Adrenal gland (tissue), 5 donors: ENCODE measurements at regions not wholly inside any gene's neighbourhood (a gene's known extent, or its start where the extent isn't known, plus 50 kb on each side); places are given as distances from the start of the nearest gene placed in this dataset.

Source experiments
- POLR2A ChIP-seq, 2 donors: fragments of 450-650 bp; IDR thresholded peaks; one replicate each; pipeline ENCODE4 v1.6.1; 2017; ENCODE audit warnings: antibody characterized with exemption in 2 of 2, mild to moderate bottlenecking in 2 of 2, moderate library complexity in 1 of 2
- TF ChIP-seq, protein P1 (sequence below), 6 experiments: fragments of 450-650 bp in 4 of 6; fragments of 200-600 bp in 2 of 6; sonication (generic) in 1 of 6; IDR thresholded peaks; 1 replicate in 5 of 6; 2 replicates in 1 of 6; pipeline versions ENCODE4 v1.5.1 to v1.8.0; 2016 to 2021; ENCODE audit warnings: antibody characterized with exemption in 6 of 6, mild to moderate bottlenecking in 2 of 6, moderate library complexity in 1 of 6
- donor health status: DM: no; HTN: no; CAD: no.

DNA sequence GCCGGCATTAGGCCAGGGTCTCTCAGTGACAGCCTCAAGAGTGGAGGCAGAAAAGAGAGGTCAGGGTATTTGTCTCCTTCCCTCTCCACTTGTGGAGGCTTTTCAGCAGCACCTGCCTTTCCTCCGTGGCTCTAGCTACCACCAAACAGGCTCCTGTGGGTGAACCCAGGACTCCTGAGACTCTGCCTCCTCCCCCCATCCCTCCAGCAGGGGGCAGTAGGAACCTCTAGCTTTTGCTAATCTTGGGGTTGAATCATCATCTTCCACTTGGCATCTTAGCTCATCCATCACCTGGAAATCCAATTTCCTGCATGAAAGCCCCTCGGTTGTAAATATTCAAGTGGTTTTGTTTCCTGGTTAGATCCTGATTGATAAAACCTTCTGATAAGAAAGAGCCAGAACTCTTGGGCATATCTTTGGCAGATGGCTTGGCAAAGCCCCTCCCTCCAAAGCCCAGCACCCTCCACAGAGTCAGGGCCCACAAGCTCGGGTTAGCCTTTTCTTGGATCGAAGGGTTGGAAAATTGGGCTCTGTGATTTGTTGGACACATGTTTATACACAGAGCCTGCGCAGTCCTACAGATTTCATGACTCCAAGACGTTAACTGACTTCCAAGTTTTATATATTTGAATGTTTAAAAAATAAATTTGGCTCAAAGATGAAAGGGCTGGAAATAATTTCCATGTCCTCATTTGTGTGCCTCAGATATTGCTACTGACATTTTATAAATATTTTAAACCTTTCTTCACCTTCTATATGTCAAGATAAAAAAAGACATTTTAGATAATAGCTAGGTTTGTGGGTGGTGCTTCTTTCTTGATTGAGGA lies 322.1 kb downstream of the MAP2K4 start:
- TF ChIP-seq, protein P1, sequence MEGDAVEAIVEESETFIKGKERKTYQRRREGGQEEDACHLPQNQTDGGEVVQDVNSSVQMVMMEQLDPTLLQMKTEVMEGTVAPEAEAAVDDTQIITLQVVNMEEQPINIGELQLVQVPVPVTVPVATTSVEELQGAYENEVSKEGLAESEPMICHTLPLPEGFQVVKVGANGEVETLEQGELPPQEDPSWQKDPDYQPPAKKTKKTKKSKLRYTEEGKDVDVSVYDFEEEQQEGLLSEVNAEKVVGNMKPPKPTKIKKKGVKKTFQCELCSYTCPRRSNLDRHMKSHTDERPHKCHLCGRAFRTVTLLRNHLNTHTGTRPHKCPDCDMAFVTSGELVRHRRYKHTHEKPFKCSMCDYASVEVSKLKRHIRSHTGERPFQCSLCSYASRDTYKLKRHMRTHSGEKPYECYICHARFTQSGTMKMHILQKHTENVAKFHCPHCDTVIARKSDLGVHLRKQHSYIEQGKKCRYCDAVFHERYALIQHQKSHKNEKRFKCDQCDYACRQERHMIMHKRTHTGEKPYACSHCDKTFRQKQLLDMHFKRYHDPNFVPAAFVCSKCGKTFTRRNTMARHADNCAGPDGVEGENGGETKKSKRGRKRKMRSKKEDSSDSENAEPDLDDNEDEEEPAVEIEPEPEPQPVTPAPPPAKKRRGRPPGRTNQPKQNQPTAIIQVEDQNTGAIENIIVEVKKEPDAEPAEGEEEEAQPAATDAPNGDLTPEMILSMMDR (IDR thresholded peaks at IDR 0.05), result no peak
- TF ChIP-seq POLR2A (IDR thresholded peaks at IDR 0.05), result no peak
